H9 (cell line): ENCODE measurements at regions not wholly inside any gene's neighbourhood (a gene's known extent, or its start where the extent isn't known, plus 50 kb on each side); places are given as distances from the start of the nearest gene placed in this dataset.

Source experiments
- DNase-seq: peaks from one replicate; pipeline ENCODE4 v3.0.0-alpha.2; 2017
- H2AFZ ChIP-seq: one replicate; pipeline ENCODE4 v1.6.1; 2013; ENCODE audit warnings: mild to moderate bottlenecking, low read length, control low read depth, moderate library complexity
- H2AK5ac ChIP-seq: 2 replicates; pipeline ENCODE4 v1.6.1; 2013; ENCODE audit warnings: low read length, control low read depth, mixed read lengths; ENCODE audit not compliant: insufficient read length
- H2BK120ac ChIP-seq: one replicate; pipeline ENCODE4 v1.6.1; 2013; ENCODE audit warnings: low read depth, mild to moderate bottlenecking, low read length, control low read depth, inconsistent platforms; ENCODE audit not compliant: poor library complexity, severe bottlenecking
- H2BK12ac ChIP-seq: 2 replicates; pipeline ENCODE4 v1.6.1; 2013; ENCODE audit warnings: low read length, control low read depth, mixed read lengths, low read depth; ENCODE audit not compliant: insufficient read length
- H2BK15ac ChIP-seq: 2 replicates; pipeline ENCODE4 v1.6.1; 2013; ENCODE audit warnings: low read depth, low read length, control low read depth
- H2BK20ac ChIP-seq: one replicate; pipeline ENCODE4 v1.6.1; 2013; ENCODE audit warnings: low read depth, mild to moderate bottlenecking, low read length, control low read depth, inconsistent platforms; ENCODE audit not compliant: poor library complexity, severe bottlenecking
- H2BK5ac ChIP-seq: 2 replicates; pipeline ENCODE4 v1.6.1; 2013; ENCODE audit warnings: low read length, control low read depth, mixed read lengths; ENCODE audit not compliant: insufficient read length
- H3K14ac ChIP-seq: 2 replicates; pipeline ENCODE4 v1.6.1; 2013; ENCODE audit warnings: low read length, control low read depth; ENCODE audit not compliant: insufficient read depth
- H3K18ac ChIP-seq: 2 replicates; pipeline ENCODE4 v1.6.1; 2013; ENCODE audit warnings: low read depth, mild to moderate bottlenecking, mixed read lengths, low read length, control low read depth; ENCODE audit not compliant: insufficient read length
- H3K23ac ChIP-seq: 2 replicates; pipeline ENCODE4 v1.6.1; 2013; ENCODE audit warnings: low read length, control low read depth, mixed read lengths, low read depth; ENCODE audit not compliant: insufficient read length
- H3K23me2 ChIP-seq: 2 replicates; pipeline ENCODE4 v1.6.1; 2013; ENCODE audit warnings: low read depth, mild to moderate bottlenecking, mixed read lengths, low read length, control low read depth; ENCODE audit not compliant: insufficient read length, poor library complexity, severe bottlenecking
- H3K27ac ChIP-seq: 2 replicates; pipeline ENCODE4 v1.5.1; 2013; ENCODE audit warnings: low read length, control low read depth, mixed read lengths, low read depth; ENCODE audit not compliant: insufficient read length
- H3K27me3 ChIP-seq: 2 replicates; pipeline ENCODE4 v1.6.1; 2013; ENCODE audit warnings: low read length, control low read depth, inconsistent platforms; ENCODE audit not compliant: insufficient read depth
- H3K4ac ChIP-seq: 2 replicates; pipeline ENCODE4 v1.6.1; 2013; ENCODE audit warnings: low read depth, mild to moderate bottlenecking, control low read depth, inconsistent platforms, low read length, moderate library complexity
- H3K4me1 ChIP-seq: 2 replicates; pipeline ENCODE4 v1.6.1; 2013; ENCODE audit warnings: low read length, control low read depth, inconsistent platforms; ENCODE audit not compliant: insufficient read depth
- H3K4me2 ChIP-seq: 2 replicates; pipeline ENCODE4 v1.6.1; 2013; ENCODE audit warnings: low read length, control low read depth, mixed read lengths; ENCODE audit not compliant: insufficient read length, insufficient read depth
- H3K56ac ChIP-seq: 2 replicates; pipeline ENCODE4 v1.6.1; 2013; ENCODE audit warnings: low read depth, mild to moderate bottlenecking, mixed read lengths, low read length, control low read depth; ENCODE audit not compliant: insufficient read length
- H3K79me1 ChIP-seq: 2 replicates; pipeline ENCODE4 v1.6.1; 2013; ENCODE audit warnings: low read depth, mild to moderate bottlenecking, moderate library complexity, low read length, control low read depth, inconsistent platforms; ENCODE audit not compliant: insufficient read depth, poor library complexity, severe bottlenecking
- H3K79me2 ChIP-seq: 2 replicates; pipeline ENCODE4 v1.6.1; 2013; ENCODE audit warnings: low read length, control low read depth, inconsistent platforms; ENCODE audit not compliant: insufficient read depth
- H3K9ac ChIP-seq: 2 replicates; pipeline ENCODE4 v1.6.1; 2013; ENCODE audit warnings: low read length, control low read depth, mixed read lengths; ENCODE audit not compliant: insufficient read length; ENCODE audit errors: extremely low read depth
- H3K9me3 ChIP-seq: one replicate; pipeline ENCODE4 v1.6.1; 2013; ENCODE audit warnings: low read depth, low read length, inconsistent platforms; ENCODE audit not compliant: control insufficient read depth
- H3T11ph ChIP-seq: one replicate; pipeline ENCODE4 v1.6.1; 2013; ENCODE audit warnings: mild to moderate bottlenecking, low read length, control low read depth, inconsistent platforms
- H4K20me1 ChIP-seq: one replicate; pipeline ENCODE4 v1.6.1; 2013; ENCODE audit not compliant: control insufficient read depth, insufficient read length, insufficient read depth
- H4K5ac ChIP-seq: 2 replicates; pipeline ENCODE4 v1.6.1; 2013; ENCODE audit warnings: low read depth, mild to moderate bottlenecking, mixed read lengths, low read length, control low read depth; ENCODE audit not compliant: insufficient read length
- H4K8ac ChIP-seq: replicated peaks from 2 replicates; pipeline ENCODE4 v1.6.1; 2013; ENCODE audit warnings: low read length, control low read depth, mixed read lengths, low read depth; ENCODE audit not compliant: insufficient read length
- H4K91ac ChIP-seq: 2 replicates; pipeline ENCODE4 v1.6.1; 2013; ENCODE audit warnings: low read depth, mild to moderate bottlenecking, moderate library complexity, mixed read lengths, low read length, control low read depth; ENCODE audit not compliant: insufficient read length
- H3K27ac Mint-ChIP-seq, 3 experiments: 2 replicates in 2 of 3; 3 replicates in 1 of 3; pipeline ENCODE4 v1.8.0; 2020 to 2021; ENCODE audit warnings: mixed read lengths in 3 of 3, mild to moderate bottlenecking in 1 of 3, moderate library complexity in 1 of 3
- H3K27me3 Mint-ChIP-seq: 2 replicates; pipeline ENCODE4 v1.8.0; 2021; ENCODE audit warnings: low read depth, mild to moderate bottlenecking, moderate library complexity, mixed read lengths
- H3K36me3 Mint-ChIP-seq, 3 experiments: 2 replicates in 2 of 3; 3 replicates in 1 of 3; pipeline ENCODE4 v1.8.0; 2020 to 2021; ENCODE audit warnings: low read depth in 3 of 3, mixed read lengths in 3 of 3; ENCODE audit not compliant: insufficient read depth in 1 of 3
- H3K4me1 Mint-ChIP-seq, 2 experiments: 2 replicates each; pipeline ENCODE4 v1.8.0; 2020; ENCODE audit warnings: mixed read lengths in 2 of 2
- H3K4me3 Mint-ChIP-seq, 2 experiments: 2 replicates in 1 of 2; 3 replicates in 1 of 2; pipeline ENCODE4 v1.8.0; 2020 to 2021; ENCODE audit warnings: mild to moderate bottlenecking in 2 of 2, mixed read lengths in 2 of 2, moderate library complexity in 1 of 2
- H3K9me3 Mint-ChIP-seq, 2 experiments: 2 replicates in 1 of 2; 3 replicates in 1 of 2; pipeline ENCODE4 v1.8.0; 2020; ENCODE audit warnings: mild to moderate bottlenecking in 2 of 2, mixed read lengths in 2 of 2, moderate library complexity in 1 of 2
- WGBS: extraction: QIAGEN DNeasy Blood & Tissue Kit; methylation state at CpG from one replicate; pipeline ENCODE4 v1.1.7; 2013; ENCODE audit warnings: missing lambda C conversion rate, low lambda C conversion rate, mixed read lengths; ENCODE audit not compliant: insufficient read length; ENCODE audit errors: extremely low coverage; 5-methylcytosine and 5-hydroxymethylcytosine counted together
- TF ChIP-seq, protein P1 (sequence below): fragments of 200-600 bp; sonication (generic); conservative IDR thresholded peaks from 3 replicates; pipeline ENCODE4 v1.8.0; 2021; ENCODE audit warnings: antibody characterized with exemption, mild to moderate bottlenecking

DNA sequence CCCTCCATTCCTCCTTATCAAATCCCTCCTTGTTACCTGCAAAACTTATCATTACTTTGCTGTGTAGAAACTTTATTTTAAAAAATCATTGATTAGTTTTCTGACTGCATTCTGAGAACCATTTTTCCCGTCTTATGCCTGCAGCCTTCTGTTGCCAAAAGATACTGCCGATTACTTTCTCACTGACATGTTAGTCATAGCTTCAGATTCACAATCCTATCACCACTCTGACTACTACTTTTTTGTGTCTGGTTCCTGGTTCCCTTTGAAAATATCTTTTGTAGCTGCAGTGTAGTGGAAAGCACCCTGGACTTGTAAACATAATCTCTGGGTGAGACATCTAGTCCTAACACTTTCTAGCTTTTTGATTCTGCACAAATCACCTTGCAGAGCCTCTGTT lies 71.7 kb downstream of the NR2F1 start:
- H3K4me1 Mint-ChIP-seq, result no peaks in the 10 kb centered on the region
- H3K79me2 ChIP-seq, result no peaks in the 10 kb centered on the region

More for the DNA sequence above, 71.7 kb downstream of the NR2F1 start:
- Histone ChIP-seq H3K14ac (no peak overlapping the region), H3K4me2 (no peak overlapping the region), H4K20me1 (no peaks in the 10 kb centered on the region), H3K18ac (no peak overlapping the region), H3K9ac (no peak overlapping the region), H3K23me2 (no peaks in the 10 kb centered on the region), H3K4me1 (no peaks in the 10 kb centered on the region), H3K23ac (no peak overlapping the region), H2BK5ac (no peak overlapping the region), H3K27me3 (no peaks in the 10 kb centered on the region), H2BK15ac (no peak overlapping the region), H4K8ac (no peak overlapping the region), H3K56ac (no peak overlapping the region), H4K91ac (no peak overlapping the region), H2AFZ (no peak overlapping the region), H3T11ph (no peak overlapping the region), H4K5ac (no peak overlapping the region), H3K9me3 (no peaks in the 10 kb centered on the region), H3K27ac (no peak overlapping the region), H2BK120ac (no peak overlapping the region), H3K79me1 (no peaks in the 10 kb centered on the region), H2BK12ac (no peak overlapping the region), H2AK5ac (no peak overlapping the region), H3K4ac (no peak overlapping the region), H2BK20ac (no peak overlapping the region)
- Mint-ChIP-seq H3K36me3 (no peaks in the 10 kb centered on the region), H3K9me3 (no peaks in the 10 kb centered on the region), H3K27ac (no peak overlapping the region), H3K27me3 (peaks cover 2% of the 10 kb centered on the region; the same call in 1 of the 2 replicates), H3K4me3 (no peak overlapping the region)
- no CpG with 5 or more reads among the region's 2 CpGs for WGBS
- TF ChIP-seq, protein P1, sequence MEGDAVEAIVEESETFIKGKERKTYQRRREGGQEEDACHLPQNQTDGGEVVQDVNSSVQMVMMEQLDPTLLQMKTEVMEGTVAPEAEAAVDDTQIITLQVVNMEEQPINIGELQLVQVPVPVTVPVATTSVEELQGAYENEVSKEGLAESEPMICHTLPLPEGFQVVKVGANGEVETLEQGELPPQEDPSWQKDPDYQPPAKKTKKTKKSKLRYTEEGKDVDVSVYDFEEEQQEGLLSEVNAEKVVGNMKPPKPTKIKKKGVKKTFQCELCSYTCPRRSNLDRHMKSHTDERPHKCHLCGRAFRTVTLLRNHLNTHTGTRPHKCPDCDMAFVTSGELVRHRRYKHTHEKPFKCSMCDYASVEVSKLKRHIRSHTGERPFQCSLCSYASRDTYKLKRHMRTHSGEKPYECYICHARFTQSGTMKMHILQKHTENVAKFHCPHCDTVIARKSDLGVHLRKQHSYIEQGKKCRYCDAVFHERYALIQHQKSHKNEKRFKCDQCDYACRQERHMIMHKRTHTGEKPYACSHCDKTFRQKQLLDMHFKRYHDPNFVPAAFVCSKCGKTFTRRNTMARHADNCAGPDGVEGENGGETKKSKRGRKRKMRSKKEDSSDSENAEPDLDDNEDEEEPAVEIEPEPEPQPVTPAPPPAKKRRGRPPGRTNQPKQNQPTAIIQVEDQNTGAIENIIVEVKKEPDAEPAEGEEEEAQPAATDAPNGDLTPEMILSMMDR, result no peak
- DNase-seq, result no peak
